K562 (cell line): ENCODE measurements at regions not wholly inside any gene's neighbourhood (a gene's known extent, or its start where the extent isn't known, plus 50 kb on each side); places are given as distances from the start of the nearest gene placed in this dataset.

Experiments
- CEBPB ChIP-seq: fragments of 450-650 bp; IDR thresholded peaks from 2 replicates; pipeline ENCODE4 v1.6.1; 2016; ENCODE audit warnings: missing genetic modification characterization, missing compliant biosample characterization
- HNRNPH1 ChIP-seq: fragments of 200-400 bp; formaldehyde crosslinking; optimal IDR thresholded peaks from 2 replicates; pipeline ENCODE3; 2017; ENCODE audit warnings: low read depth, mild to moderate bottlenecking, low read length, moderate library complexity
- NCOR1 ChIP-seq: fragments of 450-650 bp; IDR thresholded peaks from 2 replicates; pipeline ENCODE4 v1.6.1; 2016; ENCODE audit warnings: mild to moderate bottlenecking, moderate library complexity
- TCF7 ChIP-seq: sonication (generic); IDR thresholded peaks from 2 replicates; pipeline ENCODE4 v1.6.1; 2016; ENCODE audit warnings: antibody characterized with exemption, borderline replicate concordance
- TF ChIP-seq, protein P1 (sequence below): sonication (generic); formaldehyde crosslinking; IDR thresholded peaks from 2 replicates; pipeline ENCODE4 v1.8.0; 2023; ENCODE audit warnings: mild to moderate bottlenecking, missing genetic modification reagents
- TF ChIP-seq, protein P2 (sequence below), 3 experiments: IDR thresholded peaks in 2 of 3; conservative IDR thresholded peaks in 1 of 3; 2 replicates each; pipeline ENCODE4 v1.5.1; 2011 to 2012; ENCODE audit warnings: low read length in 3 of 3, mild to moderate bottlenecking in 3 of 3, control low read depth in 2 of 3, improper control_type of control experiment in 1 of 3, inconsistent platforms in 1 of 3, low read depth in 1 of 3, mixed read lengths in 1 of 3, moderate library complexity in 1 of 3; ENCODE audit not compliant: insufficient read depth in 2 of 3
- TF ChIP-seq, protein P3 (sequence below): fragments of 450-650 bp; IDR thresholded peaks from 2 replicates; pipeline ENCODE4 v1.6.1; 2016; ENCODE audit warnings: low read depth, mild to moderate bottlenecking, moderate library complexity

DNA sequence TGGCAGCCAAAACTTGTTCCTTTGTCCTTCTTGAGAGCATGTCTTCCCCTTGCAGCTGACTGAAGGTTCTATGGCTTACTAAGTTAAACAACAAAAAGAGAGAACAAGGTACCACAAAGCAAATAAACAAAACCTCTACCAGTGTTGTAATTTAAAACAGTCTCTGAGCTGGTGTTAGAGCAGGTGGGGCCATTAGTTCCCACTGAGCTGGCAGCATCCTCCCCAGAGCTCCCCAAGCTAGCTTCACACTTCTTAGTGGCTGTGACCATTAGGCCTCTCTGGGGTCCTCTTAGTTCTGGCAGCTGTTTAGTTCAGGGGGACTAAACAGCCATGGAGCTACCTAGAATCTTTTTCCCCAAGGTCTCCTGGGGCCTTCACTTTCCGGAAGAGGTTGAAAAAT, 128.6 kb upstream of the ELL2 start:
- TF ChIP-seq TCF7 (no peak), CEBPB (tag) (no peak), HNRNPH1 (no peak), NCOR1 (no peak)
- TF ChIP-seq, protein P1, sequence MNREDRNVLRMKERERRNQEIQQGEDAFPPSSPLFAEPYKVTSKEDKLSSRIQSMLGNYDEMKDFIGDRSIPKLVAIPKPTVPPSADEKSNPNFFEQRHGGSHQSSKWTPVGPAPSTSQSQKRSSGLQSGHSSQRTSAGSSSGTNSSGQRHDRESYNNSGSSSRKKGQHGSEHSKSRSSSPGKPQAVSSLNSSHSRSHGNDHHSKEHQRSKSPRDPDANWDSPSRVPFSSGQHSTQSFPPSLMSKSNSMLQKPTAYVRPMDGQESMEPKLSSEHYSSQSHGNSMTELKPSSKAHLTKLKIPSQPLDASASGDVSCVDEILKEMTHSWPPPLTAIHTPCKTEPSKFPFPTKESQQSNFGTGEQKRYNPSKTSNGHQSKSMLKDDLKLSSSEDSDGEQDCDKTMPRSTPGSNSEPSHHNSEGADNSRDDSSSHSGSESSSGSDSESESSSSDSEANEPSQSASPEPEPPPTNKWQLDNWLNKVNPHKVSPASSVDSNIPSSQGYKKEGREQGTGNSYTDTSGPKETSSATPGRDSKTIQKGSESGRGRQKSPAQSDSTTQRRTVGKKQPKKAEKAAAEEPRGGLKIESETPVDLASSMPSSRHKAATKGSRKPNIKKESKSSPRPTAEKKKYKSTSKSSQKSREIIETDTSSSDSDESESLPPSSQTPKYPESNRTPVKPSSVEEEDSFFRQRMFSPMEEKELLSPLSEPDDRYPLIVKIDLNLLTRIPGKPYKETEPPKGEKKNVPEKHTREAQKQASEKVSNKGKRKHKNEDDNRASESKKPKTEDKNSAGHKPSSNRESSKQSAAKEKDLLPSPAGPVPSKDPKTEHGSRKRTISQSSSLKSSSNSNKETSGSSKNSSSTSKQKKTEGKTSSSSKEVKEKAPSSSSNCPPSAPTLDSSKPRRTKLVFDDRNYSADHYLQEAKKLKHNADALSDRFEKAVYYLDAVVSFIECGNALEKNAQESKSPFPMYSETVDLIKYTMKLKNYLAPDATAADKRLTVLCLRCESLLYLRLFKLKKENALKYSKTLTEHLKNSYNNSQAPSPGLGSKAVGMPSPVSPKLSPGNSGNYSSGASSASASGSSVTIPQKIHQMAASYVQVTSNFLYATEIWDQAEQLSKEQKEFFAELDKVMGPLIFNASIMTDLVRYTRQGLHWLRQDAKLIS (CRISPR knock-in tag) = no peak
- TF ChIP-seq, protein P2, sequence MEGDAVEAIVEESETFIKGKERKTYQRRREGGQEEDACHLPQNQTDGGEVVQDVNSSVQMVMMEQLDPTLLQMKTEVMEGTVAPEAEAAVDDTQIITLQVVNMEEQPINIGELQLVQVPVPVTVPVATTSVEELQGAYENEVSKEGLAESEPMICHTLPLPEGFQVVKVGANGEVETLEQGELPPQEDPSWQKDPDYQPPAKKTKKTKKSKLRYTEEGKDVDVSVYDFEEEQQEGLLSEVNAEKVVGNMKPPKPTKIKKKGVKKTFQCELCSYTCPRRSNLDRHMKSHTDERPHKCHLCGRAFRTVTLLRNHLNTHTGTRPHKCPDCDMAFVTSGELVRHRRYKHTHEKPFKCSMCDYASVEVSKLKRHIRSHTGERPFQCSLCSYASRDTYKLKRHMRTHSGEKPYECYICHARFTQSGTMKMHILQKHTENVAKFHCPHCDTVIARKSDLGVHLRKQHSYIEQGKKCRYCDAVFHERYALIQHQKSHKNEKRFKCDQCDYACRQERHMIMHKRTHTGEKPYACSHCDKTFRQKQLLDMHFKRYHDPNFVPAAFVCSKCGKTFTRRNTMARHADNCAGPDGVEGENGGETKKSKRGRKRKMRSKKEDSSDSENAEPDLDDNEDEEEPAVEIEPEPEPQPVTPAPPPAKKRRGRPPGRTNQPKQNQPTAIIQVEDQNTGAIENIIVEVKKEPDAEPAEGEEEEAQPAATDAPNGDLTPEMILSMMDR (IDR thresholded peaks at IDR 0.05 in 2 of 3, conservative IDR thresholded peaks at IDR 0.05 in 1 of 3; ENCODE audit: insufficient read depth in 2 of 3, low read depth in 1 of 3, low read length in 3 of 3) = no peak
- TF ChIP-seq, protein P3, sequence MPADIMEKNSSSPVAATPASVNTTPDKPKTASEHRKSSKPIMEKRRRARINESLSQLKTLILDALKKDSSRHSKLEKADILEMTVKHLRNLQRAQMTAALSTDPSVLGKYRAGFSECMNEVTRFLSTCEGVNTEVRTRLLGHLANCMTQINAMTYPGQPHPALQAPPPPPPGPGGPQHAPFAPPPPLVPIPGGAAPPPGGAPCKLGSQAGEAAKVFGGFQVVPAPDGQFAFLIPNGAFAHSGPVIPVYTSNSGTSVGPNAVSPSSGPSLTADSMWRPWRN = no peak
